ENCODE measurements at regions not wholly inside any gene's neighbourhood (a gene's known extent, or its start where the extent isn't known, plus 50 kb on each side); places are given as distances from the start of the nearest gene placed in this dataset.

DNA sequence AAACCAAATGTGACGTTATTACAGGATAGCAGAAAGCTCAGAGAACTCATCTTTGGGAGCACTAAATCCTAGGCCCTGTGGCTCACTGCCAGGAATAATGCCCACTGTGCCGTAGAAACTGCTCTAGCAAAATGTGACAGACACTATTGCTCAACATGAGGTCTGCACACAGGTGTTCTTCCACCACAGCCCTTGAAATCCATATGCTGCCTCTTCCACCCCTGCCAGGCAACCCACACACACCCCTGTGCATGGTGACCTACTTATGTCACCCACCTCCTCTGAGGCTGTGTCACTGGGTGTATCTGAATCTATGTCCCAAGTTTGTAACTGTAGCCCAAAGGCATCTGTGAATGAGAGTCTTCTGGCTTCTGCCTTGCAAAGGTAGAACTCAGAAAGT, 66.1 kb upstream of the MBOAT2 start:
- H3K27ac ChIP-seq (ENCODE audit: extremely low read length, insufficient read depth, low read length) = no peak overlapping the region
- H3K9me3 ChIP-seq (ENCODE audit: low read length) = no peaks in the 10 kb centered on the region
- intact Hi-C loops (cut with micrococcal nuclease; ENCODE audit: unreplicated experiment) (no loop called here), in situ Hi-C loops (cut with HindIII; ENCODE audit: extremely low pct_ligation_motif_present, low pct_unique_long_range_greater_than_20kb) (no loop called here)
- FAIRE-seq = no peak
- BruUV-seq (replicated peaks) = no TSS peak
- no peak overlapping the region for H3K4me2 ChIP-seq (ENCODE audit: low read depth, low read length)
- ChIA-PET CTCF (ENCODE audit: low intra/inter-chr PET ratio, low total read pairs) (no interaction called here), POLR2A (no interaction called here)
- no peak overlapping the region for H2AFZ ChIP-seq (ENCODE audit: low read length)
- no peaks in the 10 kb centered on the region for H3K79me2 ChIP-seq (ENCODE audit: insufficient read depth, low read length)
- TF ChIP-seq ZSCAN30 (CRISPR knock-in tag; IDR thresholded peaks at IDR 0.05) = no peak
- TF ChIP-seq REPIN1 (CRISPR knock-in tag; IDR thresholded peaks at IDR 0.05; ENCODE audit: borderline replicate concordance, low read depth) = no peak
- TF ChIP-seq ATAD3A (CRISPR knock-in tag; IDR thresholded peaks at IDR 0.05) = no peak
- TF ChIP-seq ZNF513 (CRISPR knock-in tag; conservative IDR thresholded peaks at IDR 0.05) = no peak
- TF ChIP-seq RBM39 (IDR thresholded peaks at IDR 0.05; ENCODE audit: low read depth, low read length, poor library complexity, severe bottlenecking) = no peak
- no peak for TF ChIP-seq HINFP (CRISPR knock-in tag; IDR thresholded peaks at IDR 0.05; ENCODE audit: low read depth)
- no peak for TF ChIP-seq NFE2L1 (CRISPR knock-in tag; IDR thresholded peaks at IDR 0.05; ENCODE audit: borderline replicate concordance)
- no peak for TF ChIP-seq ZNF337 (CRISPR knock-in tag; IDR thresholded peaks at IDR 0.05; ENCODE audit: borderline replicate concordance, low read depth)
- no peak for TF ChIP-seq ZNF510 (CRISPR knock-in tag; IDR thresholded peaks at IDR 0.05; ENCODE audit: low read depth)
- no peak for TF ChIP-seq HNRNPUL1 (IDR thresholded peaks at IDR 0.05; ENCODE audit: low read depth, low read length)
- no peak overlapping the region for H3K9ac ChIP-seq (ENCODE audit: insufficient read depth, low read depth, low read length)
- H3K36me3 ChIP-seq (replicated peaks in 1 of 2; ENCODE audit: control insufficient read depth in 1 of 2, insufficient read depth in 2 of 2, low read length in 2 of 2) = no peaks in the 10 kb centered on the region
- ATAC-seq = no peak
- no peaks in the 10 kb centered on the region for H3K27me3 ChIP-seq (ENCODE audit: control insufficient read depth in 1 of 2, insufficient read depth in 2 of 2, low read length in 2 of 2)
- H3K4me3 ChIP-seq (replicated peaks in 1 of 3; ENCODE audit: insufficient read depth in 1 of 3, low read depth in 2 of 3, low read length in 3 of 3) = no peak overlapping the region
- H4K20me1 ChIP-seq (ENCODE audit: insufficient read depth, low read length) = no peaks in the 10 kb centered on the region
- H3K4me1 ChIP-seq (ENCODE audit: insufficient read depth, low read length) = no peaks in the 10 kb centered on the region
- 0% methylated on average over 2 of the region's 2 CpGs for WGBS (ENCODE audit: low lambda C conversion rate)
- DNase-seq (ENCODE audit: low spot score) = no peak

Data from HepG2 (cell line).